OCI-LY1 (cell line): ENCODE measurements at regions not wholly inside any gene's neighbourhood (a gene's known extent, or its start where the extent isn't known, plus 50 kb on each side); places are given as distances from the start of the nearest gene placed in this dataset.

Experiments
- H2AFZ ChIP-seq: fragments of 200-600 bp; sonication (generic), shearing (Covaris generic); 2 replicates; pipeline ENCODE4 v1.6.0; 2014; ENCODE audit warnings: antibody characterized with exemption, mild to moderate bottlenecking, low read length
- H3F3A ChIP-seq: fragments of 200-600 bp; sonication (generic), shearing (Covaris generic); 2 replicates; pipeline ENCODE4 v1.6.0; 2014; ENCODE audit warnings: mild to moderate bottlenecking, antibody characterized with exemption, low read length, moderate library complexity; ENCODE audit not compliant: insufficient read depth
- H3K27ac ChIP-seq: fragments of 200-600 bp; sonication (generic); 2 replicates; pipeline ENCODE4 v1.5.1; 2014; ENCODE audit warnings: low read length, mixed run types, mild to moderate bottlenecking, low read depth; ENCODE audit not compliant: poor library complexity, severe bottlenecking
- H3K27me3 ChIP-seq: fragments of 200-600 bp; sonication (generic); 2 replicates; pipeline ENCODE4 v1.6.0; 2014; ENCODE audit warnings: antibody characterized with exemption, mild to moderate bottlenecking, low read length, moderate library complexity; ENCODE audit not compliant: insufficient read depth
- H3K36me3 ChIP-seq: fragments of 200-600 bp; sonication (generic); 2 replicates; pipeline ENCODE4 v1.6.1; 2014; ENCODE audit warnings: mild to moderate bottlenecking, antibody characterized with exemption, low read length, moderate library complexity, mixed read lengths; ENCODE audit not compliant: insufficient read depth
- H3K4me1 ChIP-seq: fragments of 200-600 bp; sonication (generic); 2 replicates; pipeline ENCODE4 v1.5.1; 2014; ENCODE audit warnings: mild to moderate bottlenecking, low read length, moderate library complexity; ENCODE audit not compliant: insufficient read depth, severe bottlenecking
- H3K4me2 ChIP-seq: fragments of 200-600 bp; sonication (generic), shearing (Covaris generic); 2 replicates; pipeline ENCODE4 v1.6.1; 2014; ENCODE audit warnings: low read length
- H3K4me3 ChIP-seq: fragments of 200-600 bp; sonication (generic); 2 replicates; pipeline ENCODE4 v1.5.1; 2014; ENCODE audit warnings: low read length, low read depth, mild to moderate bottlenecking, mixed read lengths; ENCODE audit not compliant: poor library complexity, severe bottlenecking
- H3K79me2 ChIP-seq: fragments of 200-600 bp; shearing (Covaris generic); 2 replicates; pipeline ENCODE4 v1.6.1; 2016; ENCODE audit warnings: mixed run types, low read length, mixed read lengths; ENCODE audit not compliant: insufficient read depth
- H3K9ac ChIP-seq: fragments of 200-600 bp; sonication (generic), shearing (Covaris generic); 2 replicates; pipeline ENCODE4 v1.6.1; 2014; ENCODE audit warnings: mild to moderate bottlenecking, low read length, mixed read lengths
- H3K9me2 ChIP-seq: fragments of 200-600 bp; sonication (generic), shearing (Covaris generic); 2 replicates; pipeline ENCODE4 v1.6.1; 2014; ENCODE audit warnings: low read depth, mild to moderate bottlenecking, low read length, mixed read lengths
- H3K9me3 ChIP-seq: fragments of 200-600 bp; shearing (Covaris generic); 2 replicates; pipeline ENCODE4 v1.6.1; 2014; ENCODE audit warnings: low read length, mixed read lengths
- H4K20me1 ChIP-seq: fragments of 200-600 bp; sonication (generic), shearing (Covaris generic); 2 replicates; pipeline ENCODE4 v1.6.0; 2016; ENCODE audit warnings: mild to moderate bottlenecking, low read length; ENCODE audit not compliant: insufficient read depth
- EZH2 ChIP-seq: fragments of 200-600 bp; sonication (generic), shearing (Covaris generic); IDR thresholded peaks from 2 replicates; pipeline ENCODE4 v1.8.0; 2017; ENCODE audit warnings: borderline replicate concordance, mixed run types, mild to moderate bottlenecking, antibody characterized with exemption, low read length, moderate library complexity, mixed read lengths
- TF ChIP-seq, protein P1 (sequence below): fragments of 200-600 bp; sonication (generic), shearing (Covaris generic); IDR thresholded peaks from 2 replicates; pipeline ENCODE4 v1.5.1; 2017; ENCODE audit warnings: mild to moderate bottlenecking, antibody characterized with exemption, low read length, moderate library complexity, mixed read lengths

DNA sequence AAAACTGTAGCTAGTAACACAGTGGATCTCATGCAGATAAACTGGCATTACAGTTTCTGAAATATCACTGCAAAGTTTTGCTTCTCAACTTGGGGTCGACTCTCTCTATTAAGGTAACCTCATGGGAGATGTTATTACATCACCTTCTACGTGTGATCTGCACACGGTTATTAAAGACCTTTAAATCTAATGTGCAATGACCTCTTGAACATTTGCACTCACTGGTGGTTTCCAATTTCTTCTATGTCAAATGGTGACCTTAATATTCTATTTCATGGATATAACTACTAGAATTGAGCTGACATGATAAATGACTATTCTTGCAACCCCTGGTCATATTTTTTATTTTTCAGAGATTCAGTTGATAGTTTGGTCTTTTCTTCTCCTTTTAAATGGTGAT is 191.3 kb downstream of the PPP1R3A start:
- Histone ChIP-seq H3K79me2 (no peaks in the 10 kb centered on the region), H3K9ac (no peak overlapping the region), H2AFZ (no peak overlapping the region), H3K27ac (no peak overlapping the region), H4K20me1 (no peaks in the 10 kb centered on the region), H3K4me3 (no peak overlapping the region), H3K9me3 (no peaks in the 10 kb centered on the region), H3F3A (no peaks in the 10 kb centered on the region), H3K27me3 (no peaks in the 10 kb centered on the region), H3K4me1 (no peaks in the 10 kb centered on the region), H3K36me3 (no peaks in the 10 kb centered on the region), H3K9me2 (no peaks in the 10 kb centered on the region), H3K4me2 (no peak overlapping the region)
- TF ChIP-seq EZH2, result no peak
- TF ChIP-seq, protein P1, sequence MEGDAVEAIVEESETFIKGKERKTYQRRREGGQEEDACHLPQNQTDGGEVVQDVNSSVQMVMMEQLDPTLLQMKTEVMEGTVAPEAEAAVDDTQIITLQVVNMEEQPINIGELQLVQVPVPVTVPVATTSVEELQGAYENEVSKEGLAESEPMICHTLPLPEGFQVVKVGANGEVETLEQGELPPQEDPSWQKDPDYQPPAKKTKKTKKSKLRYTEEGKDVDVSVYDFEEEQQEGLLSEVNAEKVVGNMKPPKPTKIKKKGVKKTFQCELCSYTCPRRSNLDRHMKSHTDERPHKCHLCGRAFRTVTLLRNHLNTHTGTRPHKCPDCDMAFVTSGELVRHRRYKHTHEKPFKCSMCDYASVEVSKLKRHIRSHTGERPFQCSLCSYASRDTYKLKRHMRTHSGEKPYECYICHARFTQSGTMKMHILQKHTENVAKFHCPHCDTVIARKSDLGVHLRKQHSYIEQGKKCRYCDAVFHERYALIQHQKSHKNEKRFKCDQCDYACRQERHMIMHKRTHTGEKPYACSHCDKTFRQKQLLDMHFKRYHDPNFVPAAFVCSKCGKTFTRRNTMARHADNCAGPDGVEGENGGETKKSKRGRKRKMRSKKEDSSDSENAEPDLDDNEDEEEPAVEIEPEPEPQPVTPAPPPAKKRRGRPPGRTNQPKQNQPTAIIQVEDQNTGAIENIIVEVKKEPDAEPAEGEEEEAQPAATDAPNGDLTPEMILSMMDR, result no peak

DNA sequence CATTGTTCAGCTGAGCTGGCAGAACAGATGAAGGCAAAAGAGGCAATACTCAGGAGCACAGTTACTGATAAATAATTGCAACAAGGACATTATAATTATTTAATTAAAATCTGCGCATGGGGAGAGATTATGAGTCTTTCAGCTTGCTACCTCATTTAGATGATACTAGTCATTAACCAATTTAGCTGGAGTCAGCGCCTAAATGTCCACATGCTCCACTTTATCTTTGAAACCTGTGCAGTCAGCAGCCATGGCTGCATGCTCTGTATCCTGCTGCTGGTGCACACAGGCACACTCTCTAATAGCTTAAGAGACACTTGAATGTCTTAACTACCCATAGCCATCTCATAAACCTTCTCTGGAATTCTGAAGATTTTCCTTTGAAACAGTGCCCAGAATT is 196.8 kb downstream of the PPP1R3A start:
- Histone ChIP-seq H3K36me3 (no peaks in the 10 kb centered on the region), H3K4me3 (no peak overlapping the region), H3K9me3 (no peaks in the 10 kb centered on the region), H3K4me2 (no peak overlapping the region), H3K9ac (no peak overlapping the region), H3K4me1 (no peaks in the 10 kb centered on the region), H3K9me2 (no peaks in the 10 kb centered on the region), H3F3A (no peaks in the 10 kb centered on the region), H3K27me3 (no peaks in the 10 kb centered on the region), H3K27ac (no peak overlapping the region), H2AFZ (no peak overlapping the region), H4K20me1 (no peaks in the 10 kb centered on the region), H3K79me2 (no peaks in the 10 kb centered on the region)
- TF ChIP-seq, protein P1, result no peak
- no peak for TF ChIP-seq EZH2

DNA sequence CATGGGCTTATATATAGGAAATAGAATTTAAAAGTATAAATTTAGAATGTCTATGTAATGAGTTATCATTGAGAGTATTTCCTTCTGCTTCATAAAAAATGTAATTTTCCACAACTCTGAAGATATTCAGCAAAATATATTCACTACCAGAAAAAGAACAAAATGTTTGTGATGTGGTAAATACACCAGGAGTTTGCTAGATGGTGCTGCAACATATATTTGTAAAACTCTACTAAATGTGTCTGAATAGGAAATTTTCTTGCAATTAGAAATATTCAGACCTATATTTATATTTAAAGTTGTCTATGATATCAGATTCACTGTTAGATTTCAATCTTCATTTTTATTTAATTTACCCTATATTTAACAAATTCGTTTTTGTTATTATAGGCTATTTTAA is 201.1 kb downstream of the PPP1R3A start:
- Histone ChIP-seq H4K20me1 (no peaks in the 10 kb centered on the region), H3K9me2 (no peaks in the 10 kb centered on the region), H3K9ac (no peak overlapping the region), H3K4me3 (no peak overlapping the region), H3F3A (no peaks in the 10 kb centered on the region), H3K4me1 (no peaks in the 10 kb centered on the region), H3K79me2 (no peaks in the 10 kb centered on the region), H3K9me3 (no peaks in the 10 kb centered on the region), H3K4me2 (no peak overlapping the region), H3K27ac (no peak overlapping the region), H3K27me3 (no peaks in the 10 kb centered on the region), H2AFZ (no peak overlapping the region), H3K36me3 (no peaks in the 10 kb centered on the region)
- no peak for TF ChIP-seq EZH2
- TF ChIP-seq, protein P1, result no peak
